T-helper 17 cell (primary cell): ENCODE measurements at regions not wholly inside any gene's neighbourhood (a gene's known extent, or its start where the extent isn't known, plus 50 kb on each side); places are given as distances from the start of the nearest gene placed in this dataset.
A peak's percentile ranks its signal among the peaks of the same experiment; 100 is the strongest.

ENCODE experiments used
- ATAC-seq: fragments of 150-1000 bp; cut with Tn5 transposase; 2 replicates; pipeline ENCODE4 v1.10.0; 2021; ENCODE audit warnings: mild to moderate bottlenecking, moderate library complexity
- DNase-seq, 3 donors: peaks; one replicate each; pipeline versions ENCODE4 v3.0.0 to v3.0.0-alpha.2; 2020 to 2021
- H3K9me3 ChIP-seq: one replicate; pipeline ENCODE4 v1.7.0; 2013; ENCODE audit warnings: low read length, mild to moderate bottlenecking; ENCODE audit not compliant: control insufficient read depth, poor library complexity, severe bottlenecking
- H3K27ac Mint-ChIP-seq: one replicate; pipeline ENCODE4 v1.8.0; 2022; ENCODE audit warnings: mild to moderate bottlenecking, moderate library complexity, mixed read lengths
- H3K27me3 Mint-ChIP-seq: one replicate; pipeline ENCODE4 v1.8.0; 2022; ENCODE audit warnings: mixed read lengths
- H3K36me3 Mint-ChIP-seq: one replicate; pipeline ENCODE4 v1.8.0; 2022; ENCODE audit warnings: low read depth, mixed read lengths
- H3K4me1 Mint-ChIP-seq: one replicate; pipeline ENCODE4 v1.8.0; 2022; ENCODE audit warnings: mild to moderate bottlenecking, mixed read lengths
- H3K4me3 Mint-ChIP-seq: one replicate; pipeline ENCODE4 v1.8.0; 2022; ENCODE audit warnings: mild to moderate bottlenecking, moderate library complexity, mixed read lengths

DNA sequence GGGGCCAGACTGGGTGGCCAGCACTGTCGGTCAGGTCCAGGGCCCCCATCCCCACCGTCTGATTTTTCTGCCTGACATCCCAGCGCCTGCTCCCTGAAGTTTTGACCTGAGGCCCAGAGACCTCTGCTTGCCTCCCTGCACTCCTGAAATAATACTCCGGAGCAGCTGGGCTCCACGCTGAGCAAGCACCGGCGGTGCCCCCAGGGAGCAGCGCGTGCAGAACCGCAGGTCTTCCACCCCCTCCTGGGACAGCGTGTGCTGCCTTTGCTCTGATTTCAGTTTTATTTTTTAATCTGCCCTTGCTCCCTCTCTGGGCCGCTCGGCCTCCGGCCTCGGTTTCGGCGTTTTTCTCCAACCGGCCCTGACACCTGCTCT lies 132.4 kb upstream of the GSE1 start:
- H3K4me1 Mint-ChIP-seq, result peaks cover 2% of the 10 kb centered on the region
- H3K36me3 Mint-ChIP-seq, result peaks cover 3% of the 10 kb centered on the region
- H3K27me3 Mint-ChIP-seq, result peaks cover 5% of the 10 kb centered on the region
- ATAC-seq (no peak), DNase-seq (no peak)
- no peaks in the 10 kb centered on the region for H3K9me3 ChIP-seq
- no peak overlapping the region for H3K4me3 Mint-ChIP-seq
- no peak overlapping the region for H3K27ac Mint-ChIP-seq

DNA sequence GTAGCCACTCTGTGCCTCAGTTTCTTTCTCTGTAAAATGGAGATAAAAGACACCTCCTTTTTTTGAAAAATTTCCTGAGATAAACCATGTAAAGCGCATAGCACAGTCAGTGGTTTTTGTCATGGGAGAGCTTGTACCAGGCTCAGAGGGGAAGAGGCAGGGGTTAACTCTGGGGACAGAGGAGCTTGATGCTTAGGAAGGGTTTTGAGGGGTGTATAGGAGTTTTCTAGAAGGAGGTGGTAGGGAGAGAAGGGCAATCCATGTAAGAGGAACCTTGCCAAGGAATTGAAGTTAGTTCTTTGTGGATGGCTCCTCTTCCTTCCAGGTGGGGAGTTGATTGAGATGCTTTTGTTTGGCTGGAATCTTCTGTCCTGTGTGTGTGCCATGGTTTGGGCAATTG lies 131.9 kb upstream of the GSE1 start:
- ATAC-seq (no peak), DNase-seq (no peak)
- H3K36me3 Mint-ChIP-seq, result peaks cover 5% of the 10 kb centered on the region
- no peaks in the 10 kb centered on the region for H3K9me3 ChIP-seq
- H3K4me3 Mint-ChIP-seq, result no peak overlapping the region
- no peak overlapping the region for H3K27ac Mint-ChIP-seq
- H3K27me3 Mint-ChIP-seq, result peaks cover 7% of the 10 kb centered on the region
- peaks cover 4% of the 10 kb centered on the region for H3K4me1 Mint-ChIP-seq

DNA sequence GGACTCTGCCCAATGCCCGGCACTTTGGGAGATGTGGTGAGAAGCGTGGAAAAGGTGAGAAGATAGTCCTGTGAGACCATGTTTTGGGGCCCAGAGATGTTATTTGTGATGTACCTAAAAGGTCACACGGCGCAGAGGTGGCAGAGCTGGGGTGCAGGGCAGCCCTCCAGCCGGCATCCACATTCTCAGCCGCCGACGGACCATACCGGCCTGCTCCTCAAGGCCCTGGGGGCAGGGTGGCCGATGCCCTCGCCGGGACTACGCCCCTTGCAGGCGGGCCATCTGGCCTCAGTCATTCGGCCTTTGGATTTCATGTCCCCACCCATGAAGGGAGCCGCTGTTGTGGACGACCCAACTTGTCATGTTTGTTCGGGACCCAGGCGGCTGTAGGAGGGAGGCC lies 131.4 kb upstream of the GSE1 start:
- H3K9me3 ChIP-seq, result no peaks in the 10 kb centered on the region
- DNase-seq (no peak), ATAC-seq (no peak)
- H3K36me3 Mint-ChIP-seq, result peaks cover 6% of the 10 kb centered on the region
- peaks cover 8% of the 10 kb centered on the region for H3K27me3 Mint-ChIP-seq
- peaks cover 4% of the 10 kb centered on the region for H3K4me1 Mint-ChIP-seq
- no peak overlapping the region for H3K27ac Mint-ChIP-seq
- H3K4me3 Mint-ChIP-seq, result no peak overlapping the region

DNA sequence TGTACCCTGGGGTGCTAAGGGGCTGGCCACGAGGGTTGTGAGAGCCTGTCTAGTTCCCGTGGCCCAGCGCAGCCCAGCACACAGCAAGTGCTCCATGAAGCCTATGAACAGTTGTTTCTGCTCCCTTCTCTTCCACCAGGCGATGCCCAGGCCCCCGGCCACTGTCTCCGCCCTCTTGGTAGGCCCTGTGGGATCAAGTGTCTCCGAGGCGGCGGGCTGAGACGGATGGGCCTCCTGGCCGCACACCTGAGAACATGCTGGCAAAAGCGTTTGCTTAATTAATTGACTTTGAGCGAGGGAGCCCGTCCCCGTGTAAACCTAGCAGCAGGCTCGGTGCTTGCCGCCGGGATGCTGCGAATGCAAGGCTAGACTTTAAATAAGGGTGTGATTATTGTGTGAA lies 129.7 kb upstream of the GSE1 start:
- H3K9me3 ChIP-seq, result no peaks in the 10 kb centered on the region
- ATAC-seq (no peak), DNase-seq (no peak)
- Mint-ChIP-seq H3K27me3 (peaks cover 12% of the 10 kb centered on the region), H3K36me3 (peaks cover 6% of the 10 kb centered on the region), H3K4me3 (no peak overlapping the region), H3K27ac (no peak overlapping the region), H3K4me1 (peaks cover 4% of the 10 kb centered on the region)

GRCh38 chr16:85484347-85485300 lies 128.5 kb upstream of the GSE1 start:
- H3K27ac Mint-ChIP-seq, result no peak overlapping the region

GRCh38 chr16:85485379-85485778 lies 127.7 kb upstream of the GSE1 start:
- Mint-ChIP-seq H3K27me3 (peaks cover 18% of the 10 kb centered on the region), H3K36me3 (peaks cover 6% of the 10 kb centered on the region), H3K4me3 (no peak overlapping the region), H3K27ac (no peak overlapping the region), H3K4me1 (peaks cover 4% of the 10 kb centered on the region)
- no peaks in the 10 kb centered on the region for H3K9me3 ChIP-seq
- DNase-seq, result no peak
- ATAC-seq, result no peak

More at GRCh38 chr16:85484347-85485300, 128.5 kb upstream of the GSE1 start:
- ATAC-seq (no peak), DNase-seq (no peak)
- no peak overlapping the region for H3K4me3 Mint-ChIP-seq
- H3K36me3 Mint-ChIP-seq, result peaks cover 6% of the 10 kb centered on the region
- peaks cover 15% of the 10 kb centered on the region for H3K27me3 Mint-ChIP-seq
- H3K4me1 Mint-ChIP-seq, result peaks cover 4% of the 10 kb centered on the region
- no peaks in the 10 kb centered on the region for H3K9me3 ChIP-seq

DNA sequence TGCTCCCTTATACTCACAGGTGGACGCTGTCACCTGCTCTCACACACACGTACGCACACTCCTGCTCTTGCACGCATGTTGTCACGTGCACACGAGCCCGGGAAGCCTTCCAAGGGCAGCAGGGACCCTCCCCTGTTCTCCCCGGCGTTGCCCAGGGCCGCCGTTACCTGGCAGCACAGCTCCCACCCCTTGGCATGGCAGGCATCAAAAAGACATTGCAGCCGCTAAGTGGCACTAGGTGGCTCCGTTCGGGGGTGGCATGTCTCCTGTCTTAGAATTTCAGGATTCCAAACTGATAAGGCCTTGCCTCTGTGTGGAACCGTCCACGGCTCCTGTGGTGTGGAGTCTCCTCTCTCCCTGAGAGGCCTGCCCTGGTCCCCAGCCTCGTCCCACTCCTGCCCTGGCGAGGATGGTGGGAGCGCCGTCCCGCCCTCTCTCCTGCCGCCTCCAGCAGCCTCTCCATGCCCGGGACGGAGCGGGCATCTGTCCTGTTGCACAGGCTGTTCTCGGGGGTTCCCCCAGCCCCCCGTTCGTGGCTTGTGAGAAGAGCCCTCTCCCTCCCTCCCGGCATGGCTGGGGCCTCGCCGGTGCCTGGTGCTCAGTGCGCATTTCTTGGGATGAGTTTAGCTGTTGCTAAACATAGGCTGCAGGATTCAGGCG lies 126.7 kb upstream of the GSE1 start:
- DNase-seq (no peak), ATAC-seq (no peak)
- peaks cover 20% of the 10 kb centered on the region for H3K27me3 Mint-ChIP-seq
- H3K36me3 Mint-ChIP-seq, result peaks cover 3% of the 10 kb centered on the region
- no peak overlapping the region for H3K4me3 Mint-ChIP-seq
- no peak overlapping the region for H3K27ac Mint-ChIP-seq
- H3K9me3 ChIP-seq, result no peaks in the 10 kb centered on the region
- peaks cover 4% of the 10 kb centered on the region for H3K4me1 Mint-ChIP-seq

- Mint-ChIP-seq H3K27ac (no peak overlapping the region), H3K4me1 (peaks cover 4% of the 10 kb centered on the region), H3K4me3 (no peak overlapping the region), H3K27me3 (peaks cover 25% of the 10 kb centered on the region), H3K36me3 (peaks cover 3% of the 10 kb centered on the region)
- ATAC-seq (no peak), DNase-seq (no peak)
- no peaks in the 10 kb centered on the region for H3K9me3 ChIP-seq
These were observed 124.7 kb upstream of the GSE1 start for GRCh38 chr16:85488414-85488813.

DNA sequence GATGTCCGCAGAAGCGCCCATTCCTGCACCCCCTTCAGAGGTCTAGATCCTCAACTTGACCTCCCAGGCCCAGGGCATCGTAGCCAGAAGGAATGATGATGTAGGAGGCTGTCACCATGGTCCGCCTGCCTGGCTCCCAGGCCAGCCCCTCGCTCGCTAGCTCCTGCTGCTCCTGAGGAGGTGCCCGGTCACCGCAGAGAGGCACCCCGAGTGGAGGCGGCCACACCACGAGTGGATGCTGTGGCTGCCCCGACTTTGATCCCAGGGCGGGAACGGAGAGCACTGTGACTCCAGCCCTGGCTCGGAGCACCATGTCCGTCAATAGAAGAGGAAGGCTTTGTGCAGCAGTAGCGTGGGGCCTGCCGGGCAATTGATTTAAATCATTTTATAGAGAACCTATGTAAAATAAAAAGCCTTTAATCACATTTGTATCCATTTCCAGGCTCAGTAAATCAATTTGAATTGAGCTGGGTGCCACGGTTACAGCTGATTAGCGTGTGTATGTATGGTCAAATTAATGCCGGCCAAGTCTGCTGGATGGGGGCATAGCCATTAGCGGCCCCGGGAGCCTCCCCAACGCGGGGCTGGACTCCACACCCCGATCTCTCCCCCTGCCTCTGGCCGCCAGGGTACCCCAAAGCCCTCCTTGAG lies 122.6 kb upstream of the GSE1 start:
- DNase-seq (no peak), ATAC-seq (no peak)
- H3K27me3 Mint-ChIP-seq, result peaks cover 21% of the 10 kb centered on the region
- H3K4me1 Mint-ChIP-seq, result peaks cover 7% of the 10 kb centered on the region
- H3K36me3 Mint-ChIP-seq, result peaks cover 3% of the 10 kb centered on the region
- no peak overlapping the region for H3K27ac Mint-ChIP-seq
- no peak overlapping the region for H3K4me3 Mint-ChIP-seq
- no peaks in the 10 kb centered on the region for H3K9me3 ChIP-seq

- Mint-ChIP-seq H3K4me1 (peaks cover 5% of the 10 kb centered on the region), H3K27ac (no peak overlapping the region), H3K4me3 (no peak overlapping the region), H3K36me3 (peaks cover under 1% of the 10 kb centered on the region), H3K27me3 (peaks cover 18% of the 10 kb centered on the region)
- peak; percentile 49 for ATAC-seq
- peak in 1 of 3 donors; percentile 34 for DNase-seq
- no peaks in the 10 kb centered on the region for H3K9me3 ChIP-seq
These were observed 121.9 kb upstream of the GSE1 start for GRCh38 chr16:85491058-85491771.

GRCh38 chr16:85491798-85492294 lies 121.3 kb upstream of the GSE1 start:
- peaks cover 17% of the 10 kb centered on the region for H3K27me3 Mint-ChIP-seq
- no peaks in the 10 kb centered on the region for H3K36me3 Mint-ChIP-seq
- no peak overlapping the region for H3K4me3 Mint-ChIP-seq
- DNase-seq (no peak), ATAC-seq (no peak)
- no peaks in the 10 kb centered on the region for H3K9me3 ChIP-seq
- H3K4me1 Mint-ChIP-seq, result peaks cover 5% of the 10 kb centered on the region
- H3K27ac Mint-ChIP-seq, result no peak overlapping the region

DNA sequence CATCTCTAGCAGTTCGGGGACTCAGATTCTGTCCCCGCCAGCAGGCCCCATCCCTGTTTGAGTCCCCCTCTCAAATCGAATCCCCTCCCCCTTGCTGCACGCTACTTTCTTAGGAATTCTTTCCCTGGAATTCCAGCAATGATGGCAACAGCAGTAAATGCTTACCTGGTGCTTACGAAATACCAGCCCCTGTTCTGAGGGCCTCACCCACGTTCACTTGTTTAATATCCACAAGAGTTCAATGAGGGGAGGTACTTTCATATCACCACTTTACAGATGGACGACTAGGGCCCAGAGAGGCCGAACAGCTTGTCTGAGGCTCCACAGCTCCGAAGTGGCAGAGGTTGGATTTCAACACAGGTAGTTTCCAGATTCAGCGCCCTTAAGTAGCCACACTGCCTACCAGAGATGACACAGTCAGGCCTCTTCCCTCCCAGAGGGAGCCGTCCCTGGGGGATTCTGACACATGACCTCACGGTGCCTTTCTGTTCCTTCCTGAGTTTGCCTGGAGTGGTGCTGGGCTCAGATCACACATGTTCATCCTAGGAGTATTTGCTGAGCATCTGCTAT lies 120.7 kb upstream of the GSE1 start:
- no peaks in the 10 kb centered on the region for H3K9me3 ChIP-seq
- Mint-ChIP-seq H3K4me1 (peaks cover 5% of the 10 kb centered on the region), H3K27me3 (peaks cover 17% of the 10 kb centered on the region), H3K4me3 (no peak overlapping the region), H3K27ac (no peak overlapping the region), H3K36me3 (no peaks in the 10 kb centered on the region)
- DNase-seq (no peak), ATAC-seq (no peak)
